Ovary (tissue), 3 donors: ENCODE measurements at regions not wholly inside any gene's neighbourhood (a gene's known extent, or its start where the extent isn't known, plus 50 kb on each side); places are given as distances from the start of the nearest gene placed in this dataset.
"Not testable (repeated sequence)": the region's sequence is repeated elsewhere in the genome, so short reads cannot be mapped to it uniquely, and the experiment has no call there.

Experiments used
- EP300 ChIP-seq: sonication (generic); formaldehyde crosslinking; IDR thresholded peaks from one replicate; pipeline ENCODE4 v1.6.1; 2017; ENCODE audit warnings: antibody characterized with exemption
- TF ChIP-seq, protein P1 (sequence below), 3 donors: fragments of 450-650 bp in 2 of 3; fragments of 200-600 bp in 1 of 3; IDR thresholded peaks; one replicate each; pipeline versions ENCODE4 v1.5.1 to v1.8.0; 2016 to 2022; ENCODE audit warnings: antibody characterized with exemption in 3 of 3, mild to moderate bottlenecking in 1 of 3
- donor health status: DM: no; HTN: no; CAD: no.

DNA sequence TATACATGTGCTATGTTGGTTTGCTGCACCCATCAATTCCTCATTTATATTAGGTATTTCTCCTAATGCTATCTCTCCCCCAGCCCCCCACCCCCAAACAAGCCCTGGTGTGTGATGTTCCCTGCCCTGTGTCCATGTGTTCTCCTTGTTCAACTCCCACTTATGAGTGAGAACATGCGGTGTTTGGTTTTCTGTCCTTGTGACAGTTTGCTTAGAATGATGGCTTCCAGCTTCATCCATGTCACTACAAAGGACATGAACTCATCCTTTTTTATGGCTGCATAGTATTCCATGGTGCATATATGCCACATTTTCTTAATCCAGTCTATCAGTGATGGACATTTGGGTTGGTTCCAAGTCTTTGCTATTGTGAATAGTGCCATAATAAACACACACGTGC lies 68.4 kb upstream of the TOP3B start:
- TF ChIP-seq, protein P1, sequence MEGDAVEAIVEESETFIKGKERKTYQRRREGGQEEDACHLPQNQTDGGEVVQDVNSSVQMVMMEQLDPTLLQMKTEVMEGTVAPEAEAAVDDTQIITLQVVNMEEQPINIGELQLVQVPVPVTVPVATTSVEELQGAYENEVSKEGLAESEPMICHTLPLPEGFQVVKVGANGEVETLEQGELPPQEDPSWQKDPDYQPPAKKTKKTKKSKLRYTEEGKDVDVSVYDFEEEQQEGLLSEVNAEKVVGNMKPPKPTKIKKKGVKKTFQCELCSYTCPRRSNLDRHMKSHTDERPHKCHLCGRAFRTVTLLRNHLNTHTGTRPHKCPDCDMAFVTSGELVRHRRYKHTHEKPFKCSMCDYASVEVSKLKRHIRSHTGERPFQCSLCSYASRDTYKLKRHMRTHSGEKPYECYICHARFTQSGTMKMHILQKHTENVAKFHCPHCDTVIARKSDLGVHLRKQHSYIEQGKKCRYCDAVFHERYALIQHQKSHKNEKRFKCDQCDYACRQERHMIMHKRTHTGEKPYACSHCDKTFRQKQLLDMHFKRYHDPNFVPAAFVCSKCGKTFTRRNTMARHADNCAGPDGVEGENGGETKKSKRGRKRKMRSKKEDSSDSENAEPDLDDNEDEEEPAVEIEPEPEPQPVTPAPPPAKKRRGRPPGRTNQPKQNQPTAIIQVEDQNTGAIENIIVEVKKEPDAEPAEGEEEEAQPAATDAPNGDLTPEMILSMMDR (IDR thresholded peaks at IDR 0.05): not testable (repeated sequence)
- TF ChIP-seq EP300: not testable (repeated sequence)
